LoVo (cell line): ENCODE measurements at regions not wholly inside any gene's neighbourhood (a gene's known extent, or its start where the extent isn't known, plus 50 kb on each side); places are given as distances from the start of the nearest gene placed in this dataset.

Experiments used
- DNase-seq: peaks from one replicate; pipeline ENCODE4 v3.0.0-alpha.2; 2016; ENCODE audit warnings: low spot score

GRCh38 chr4:55175779-55176231 is 50.4 kb upstream of the KDR start:
- peak; percentile 24 for DNase-seq

DNA sequence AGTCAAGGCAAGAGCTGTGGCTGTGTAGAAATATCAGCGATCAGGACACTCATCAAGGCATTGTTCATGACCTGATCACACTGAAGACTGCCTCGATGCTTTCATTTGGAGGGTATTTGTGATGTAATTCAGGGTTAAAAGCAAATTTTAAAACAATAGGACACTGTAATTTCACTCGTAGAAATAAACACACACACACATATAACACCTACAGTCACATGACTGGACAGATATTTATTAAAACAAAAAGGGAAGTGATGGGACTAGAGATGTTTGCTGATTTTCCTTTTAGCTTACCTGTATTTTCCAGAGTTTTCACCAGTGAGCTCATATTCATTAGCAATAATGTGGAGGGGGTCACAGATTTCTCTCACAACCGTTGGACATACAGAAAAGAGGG is 51.1 kb upstream of the KDR start:
- DNase-seq = no peak

- DNase-seq = no peak
Measured at GRCh38 chr4:55177461-55177860, 52.1 kb upstream of the KDR start.

GRCh38 chr4:55178226-55179005 is 53.0 kb upstream of the KDR start:
- DNase-seq = no peak

DNA sequence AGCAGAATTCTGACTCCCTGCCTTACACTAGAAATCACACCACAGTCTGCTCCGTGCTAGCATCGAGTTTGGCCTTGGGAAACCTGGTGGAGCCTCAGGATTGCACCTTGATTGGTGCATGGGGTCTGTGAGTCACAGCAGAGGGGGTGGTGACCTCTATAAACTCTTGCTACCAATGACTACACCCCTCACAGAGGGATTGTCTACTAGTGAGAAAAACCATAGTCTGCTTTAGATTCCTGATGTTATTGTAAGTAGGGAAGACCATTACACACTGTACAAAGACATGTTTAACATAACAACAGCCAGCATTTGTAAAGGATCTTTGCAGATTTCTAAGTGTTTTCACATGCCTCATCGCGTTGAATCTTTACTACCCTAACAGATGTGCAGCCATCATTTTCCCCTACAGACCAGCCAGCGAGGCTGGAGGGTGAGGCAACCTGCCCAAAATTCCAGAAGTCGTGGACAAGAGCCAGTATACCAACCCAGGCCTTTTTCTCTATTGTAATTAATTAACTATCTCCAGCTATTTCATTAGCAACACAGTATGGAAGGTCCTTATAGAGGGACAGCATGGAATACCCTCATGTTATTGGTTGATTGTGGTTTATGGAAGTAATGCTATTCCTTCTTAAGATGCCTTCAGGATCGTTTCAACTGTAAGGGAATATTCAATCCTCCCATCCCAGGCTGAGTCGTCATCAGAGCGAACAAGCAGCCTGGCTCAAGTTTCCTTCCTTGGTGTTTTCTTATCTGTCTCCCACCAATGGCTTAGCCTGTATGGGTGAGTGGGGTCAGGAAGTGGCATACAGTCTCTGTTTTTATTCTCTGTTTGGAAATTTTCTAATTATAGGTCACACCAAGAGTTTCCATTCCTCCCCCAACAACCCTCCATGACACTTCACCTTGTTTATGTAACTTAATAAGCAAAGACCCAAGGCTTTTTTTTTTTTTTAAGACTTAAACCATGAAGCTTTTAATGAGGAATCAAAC is 55.9 kb upstream of the KDR start:
- DNase-seq = no peak

GRCh38 chr4:55183926-55184599 is 58.7 kb upstream of the KDR start:
- DNase-seq = peak; percentile 59

DNA sequence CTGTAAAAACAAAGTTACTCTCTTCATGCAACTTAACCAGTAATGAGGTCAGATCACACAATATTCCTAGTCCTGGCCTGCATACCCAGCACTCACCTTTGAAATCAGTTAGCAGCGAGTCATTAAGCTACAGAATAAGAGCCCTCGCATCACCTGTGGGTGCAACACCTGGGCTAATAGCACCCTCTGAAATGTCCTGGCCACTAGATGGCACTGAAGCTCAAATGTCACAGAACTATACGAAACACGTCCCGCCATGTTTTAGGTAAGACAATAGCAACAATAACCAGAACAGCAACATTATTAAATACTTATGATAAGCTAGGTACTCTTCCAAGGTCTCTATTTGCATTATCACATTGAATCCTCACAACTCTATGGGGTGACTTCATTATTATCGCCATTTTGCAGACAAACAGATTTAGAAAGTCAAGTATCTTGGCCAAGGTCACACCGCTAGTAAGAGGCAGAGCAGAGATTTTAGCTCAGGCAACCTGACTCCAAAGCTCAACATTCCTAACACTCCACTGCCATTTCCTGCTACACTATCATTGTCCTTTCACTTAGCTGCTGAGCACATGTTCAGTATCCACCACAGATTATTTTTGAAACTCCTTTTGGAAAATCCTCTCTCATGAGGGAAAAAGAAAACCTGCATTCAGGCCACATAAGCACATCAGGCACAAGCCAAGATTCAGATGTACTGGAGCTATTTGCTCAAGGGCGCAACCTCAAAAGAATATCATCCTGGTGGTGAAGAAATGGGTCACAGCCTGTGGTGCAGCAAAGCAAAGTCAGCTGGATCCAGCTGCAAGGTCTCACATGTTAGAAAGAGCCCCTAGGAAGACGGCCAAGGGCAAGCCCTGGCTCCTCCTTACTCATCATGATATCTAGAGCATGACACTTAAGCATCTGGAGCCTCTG is 59.5 kb upstream of the KDR start:
- no peak for DNase-seq

- DNase-seq = no peak
Measured at GRCh38 chr4:55186123-55186522, 60.7 kb upstream of the KDR start.

DNA sequence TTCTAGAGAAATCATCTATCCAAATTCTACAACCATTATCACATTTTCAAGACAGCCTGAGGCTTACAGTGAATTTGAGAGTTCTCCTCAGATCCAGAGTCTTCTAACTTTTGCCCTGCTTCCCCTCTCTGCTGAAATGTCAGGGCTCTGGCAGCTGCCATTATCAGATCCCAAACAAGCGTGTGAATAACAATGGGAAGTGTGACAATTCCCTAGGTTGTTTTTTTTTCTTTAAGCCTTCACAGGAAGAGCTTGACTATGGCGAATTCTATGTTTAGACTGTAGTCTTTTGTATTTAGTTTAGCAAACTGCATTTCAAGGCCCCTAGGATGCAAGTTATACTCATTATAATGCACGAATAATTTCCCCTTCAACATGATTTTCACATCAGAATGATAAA is 61.3 kb upstream of the KDR start:
- DNase-seq = no peak

- no peak for DNase-seq
Measured at GRCh38 chr4:55214172-55214571, 88.8 kb upstream of the KDR start.

DNA sequence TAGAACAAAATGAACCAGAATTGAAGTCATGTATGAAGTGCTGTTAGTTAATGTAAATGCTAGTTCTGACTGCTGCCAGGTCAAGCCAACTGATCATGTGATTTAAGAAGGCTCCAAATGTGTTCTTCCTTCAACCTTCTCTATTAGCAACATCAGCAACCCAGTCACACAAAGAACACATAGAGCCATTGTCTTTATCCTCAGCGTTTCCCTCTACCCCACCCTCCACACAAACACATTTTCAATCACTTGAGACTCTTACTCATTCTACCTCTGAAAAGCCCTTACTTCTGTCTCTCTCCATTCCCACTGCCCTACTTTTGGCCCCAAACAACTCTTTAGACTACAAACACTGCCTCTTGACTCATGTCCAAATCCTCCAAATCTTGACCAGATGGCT is 89.7 kb upstream of the KDR start:
- no peak for DNase-seq

DNA sequence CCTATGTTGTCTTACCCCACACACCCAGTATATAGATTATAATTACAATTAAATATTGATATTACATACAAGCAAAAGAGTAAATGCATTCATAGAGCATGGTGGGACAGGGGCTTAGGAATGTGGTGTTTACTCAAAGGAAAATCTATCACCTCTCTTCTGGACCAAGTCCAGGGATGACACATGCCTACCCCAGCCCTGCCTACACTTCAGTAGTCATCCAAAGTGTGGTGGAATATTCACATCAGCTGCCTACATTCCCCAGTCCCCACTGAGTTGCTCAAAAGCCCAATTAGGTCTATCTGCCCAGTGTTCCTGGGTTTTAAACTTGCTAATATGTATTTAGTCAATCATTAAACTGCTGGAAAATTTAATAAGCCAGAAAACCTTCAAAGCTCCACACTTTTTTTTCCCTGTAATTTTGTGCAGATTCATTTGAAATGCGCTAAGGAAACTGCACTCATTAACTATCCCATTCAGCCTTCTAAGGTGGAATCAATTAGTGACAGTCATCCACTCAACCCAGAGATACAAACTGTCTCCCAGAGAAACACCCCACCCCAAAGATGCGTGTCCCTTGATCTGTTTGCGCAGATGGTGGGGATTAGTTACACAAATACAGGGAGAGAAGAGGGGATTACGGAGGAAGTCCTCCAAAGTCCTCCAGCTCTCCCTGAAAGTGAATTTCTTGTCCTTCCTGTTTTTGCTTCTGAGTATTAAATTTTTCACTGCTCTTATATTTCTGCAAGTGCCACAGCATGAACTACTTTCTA is 91.7 kb upstream of the KDR start:
- DNase-seq = no peak

GRCh38 chr4:55218041-55218440 is 92.6 kb upstream of the KDR start:
- DNase-seq = no peak

DNA sequence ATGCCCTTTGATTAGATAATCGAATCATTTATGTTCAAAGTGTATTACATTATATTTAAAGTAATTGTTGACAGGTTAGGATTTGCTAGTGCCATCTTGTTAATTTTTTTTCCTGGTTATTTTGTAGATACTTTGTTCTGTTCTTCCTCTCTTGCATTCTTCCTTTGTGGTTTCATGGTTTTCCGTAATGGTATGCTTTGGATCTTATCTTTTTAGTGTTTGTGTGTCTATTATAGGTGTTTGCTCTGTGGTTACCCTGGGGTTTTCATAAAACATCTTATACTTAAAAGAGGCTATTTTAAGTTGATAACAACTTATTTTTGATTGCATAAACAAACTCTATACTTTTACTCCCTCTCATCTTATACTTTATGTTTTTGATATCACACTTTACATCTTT is 108.2 kb upstream of the SRD5A3 start:
- no peak for DNase-seq

DNA sequence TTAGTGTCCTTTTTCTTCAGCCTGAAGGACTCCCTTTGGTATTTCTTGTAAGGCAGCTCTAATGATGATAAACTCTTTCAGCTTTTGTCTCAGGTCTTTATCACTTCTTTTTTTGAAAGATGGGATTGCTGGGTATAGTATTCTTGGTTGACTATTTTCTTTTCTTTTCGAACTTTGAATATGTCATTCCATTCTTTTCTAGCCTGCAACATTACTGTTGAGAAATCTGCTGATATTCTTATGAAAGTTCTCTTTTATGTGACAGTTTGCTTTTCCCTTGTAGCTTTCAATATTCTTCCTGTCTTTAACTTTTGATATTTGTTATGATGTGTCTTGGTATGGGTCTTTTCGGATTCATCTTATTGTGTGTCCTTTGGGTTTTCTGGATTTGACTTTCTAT is 107.6 kb upstream of the SRD5A3 start:
- DNase-seq = no peak

DNA sequence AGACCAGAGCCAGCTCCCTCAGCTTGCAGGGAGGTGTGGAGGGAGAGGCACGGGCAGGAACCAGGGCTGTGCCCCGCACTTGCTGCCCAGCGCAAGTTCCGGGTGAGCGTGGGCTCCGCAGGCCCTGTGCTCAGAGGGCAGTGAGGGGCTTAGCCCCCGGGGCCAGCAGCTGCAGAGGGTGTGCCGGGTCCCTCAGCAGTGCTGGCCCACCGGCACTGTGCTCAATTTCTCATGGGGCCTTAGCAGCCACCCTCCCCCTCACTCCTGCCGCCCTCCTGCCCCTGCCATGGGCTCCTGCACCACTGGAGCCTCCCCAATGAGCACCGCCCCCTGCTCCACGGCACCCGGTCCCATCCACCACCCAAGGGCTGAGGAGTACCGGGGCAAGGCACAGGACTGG is 104.6 kb upstream of the SRD5A3 start:
- no peak for DNase-seq

DNA sequence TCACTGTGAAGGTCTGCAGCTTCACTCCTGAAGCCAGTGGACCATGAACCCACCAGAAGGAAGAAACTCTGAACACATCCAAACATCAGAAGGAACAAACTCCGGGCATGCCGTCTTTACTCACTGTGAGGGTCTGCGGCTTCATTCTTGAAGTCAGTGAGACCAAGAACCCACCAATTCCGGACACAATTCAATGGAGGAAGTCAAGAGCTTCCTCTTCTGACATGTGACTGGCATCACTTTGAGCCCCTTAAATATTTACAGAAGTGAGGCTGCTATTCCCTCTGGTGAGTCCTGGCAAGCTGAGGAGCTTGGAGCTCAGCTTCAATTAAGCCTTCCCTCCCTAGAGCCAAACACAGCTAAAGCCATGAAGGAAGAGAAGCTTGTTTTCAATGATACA is 103.5 kb upstream of the SRD5A3 start:
- no peak for DNase-seq

DNA sequence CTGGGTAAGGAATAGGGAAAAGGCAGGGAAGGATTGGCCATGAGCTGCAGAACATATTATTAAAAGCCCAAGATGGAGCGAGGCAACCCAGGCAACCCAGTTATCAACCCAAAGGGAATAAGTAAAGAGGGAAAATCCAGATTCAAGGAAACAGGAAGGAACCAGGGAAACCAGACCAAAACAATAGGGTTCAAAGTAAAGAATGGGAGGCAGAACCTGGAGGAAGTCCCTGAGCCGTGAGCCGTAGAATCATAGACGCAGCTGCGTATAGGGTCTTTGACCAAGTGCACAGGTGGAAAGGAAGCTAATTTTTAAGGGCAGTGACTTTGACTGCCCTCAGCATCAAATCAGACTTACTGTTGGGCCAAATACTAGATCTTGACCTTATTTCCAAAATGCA is 98.5 kb upstream of the SRD5A3 start:
- DNase-seq = no peak

DNA sequence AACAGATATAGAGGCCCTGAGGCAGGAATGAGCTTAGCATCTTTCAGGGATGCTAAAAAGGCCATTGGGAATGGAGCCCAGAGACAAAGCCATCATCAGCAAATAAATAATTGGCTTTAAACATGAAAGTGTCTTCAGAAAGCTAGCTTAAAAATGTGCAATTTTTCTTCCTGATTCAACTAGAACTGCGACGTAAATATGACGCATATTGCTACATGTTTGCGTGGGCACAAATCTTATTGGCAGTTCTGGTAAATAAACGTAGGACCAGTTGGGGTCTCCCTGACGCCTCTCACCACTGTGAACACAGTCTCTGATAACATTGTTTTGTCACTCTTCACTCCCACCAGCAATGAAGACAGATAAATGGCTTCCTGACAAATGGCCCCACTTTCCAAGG is 97.3 kb upstream of the SRD5A3 start:
- DNase-seq = no peak

- DNase-seq = no peak
Measured at GRCh38 chr4:55249476-55249875, 96.6 kb upstream of the SRD5A3 start.

DNA sequence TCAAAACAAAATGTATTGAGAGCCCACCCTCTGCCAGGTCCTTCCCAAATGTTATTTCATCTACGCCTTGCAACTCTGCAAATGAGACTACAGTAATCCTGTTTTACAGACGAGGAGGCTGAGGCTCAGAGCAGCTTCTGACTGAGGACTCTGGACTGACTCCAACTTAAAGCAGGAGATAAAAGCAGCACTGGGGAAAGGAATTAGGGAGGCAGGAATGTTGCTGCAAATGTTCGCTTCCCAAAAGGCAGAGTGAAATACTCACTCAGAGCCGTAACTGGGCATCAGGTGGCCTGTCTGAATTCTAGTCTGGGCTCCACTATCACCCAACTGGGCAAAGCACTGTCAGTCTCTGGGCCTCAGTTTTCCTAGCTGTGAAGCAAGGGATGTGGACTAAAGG is 94.7 kb upstream of the SRD5A3 start:
- no peak for DNase-seq
